ENCODE measurements at regions not wholly inside any gene's neighbourhood (a gene's known extent, or its start where the extent isn't known, plus 50 kb on each side); places are given as distances from the start of the nearest gene placed in this dataset.

GRCh38 chr4:43379016-43379415, 486.5 kb downstream of the GRXCR1 start:
- no peak overlapping the region for H3K4me3 ChIP-seq (ENCODE audit: low read depth, low read length)
- DNase-seq (ENCODE audit: low read depth): no peak
- TF ChIP-seq, protein P1, sequence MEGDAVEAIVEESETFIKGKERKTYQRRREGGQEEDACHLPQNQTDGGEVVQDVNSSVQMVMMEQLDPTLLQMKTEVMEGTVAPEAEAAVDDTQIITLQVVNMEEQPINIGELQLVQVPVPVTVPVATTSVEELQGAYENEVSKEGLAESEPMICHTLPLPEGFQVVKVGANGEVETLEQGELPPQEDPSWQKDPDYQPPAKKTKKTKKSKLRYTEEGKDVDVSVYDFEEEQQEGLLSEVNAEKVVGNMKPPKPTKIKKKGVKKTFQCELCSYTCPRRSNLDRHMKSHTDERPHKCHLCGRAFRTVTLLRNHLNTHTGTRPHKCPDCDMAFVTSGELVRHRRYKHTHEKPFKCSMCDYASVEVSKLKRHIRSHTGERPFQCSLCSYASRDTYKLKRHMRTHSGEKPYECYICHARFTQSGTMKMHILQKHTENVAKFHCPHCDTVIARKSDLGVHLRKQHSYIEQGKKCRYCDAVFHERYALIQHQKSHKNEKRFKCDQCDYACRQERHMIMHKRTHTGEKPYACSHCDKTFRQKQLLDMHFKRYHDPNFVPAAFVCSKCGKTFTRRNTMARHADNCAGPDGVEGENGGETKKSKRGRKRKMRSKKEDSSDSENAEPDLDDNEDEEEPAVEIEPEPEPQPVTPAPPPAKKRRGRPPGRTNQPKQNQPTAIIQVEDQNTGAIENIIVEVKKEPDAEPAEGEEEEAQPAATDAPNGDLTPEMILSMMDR (IDR thresholded peaks at IDR 0.05; ENCODE audit: low read depth, low read length, missing control alignments): no peak

GRCh38 chr4:43380093-43380492, 487.6 kb downstream of the GRXCR1 start:
- H3K4me3 ChIP-seq (ENCODE audit: low read depth, low read length): no peak overlapping the region

DNA sequence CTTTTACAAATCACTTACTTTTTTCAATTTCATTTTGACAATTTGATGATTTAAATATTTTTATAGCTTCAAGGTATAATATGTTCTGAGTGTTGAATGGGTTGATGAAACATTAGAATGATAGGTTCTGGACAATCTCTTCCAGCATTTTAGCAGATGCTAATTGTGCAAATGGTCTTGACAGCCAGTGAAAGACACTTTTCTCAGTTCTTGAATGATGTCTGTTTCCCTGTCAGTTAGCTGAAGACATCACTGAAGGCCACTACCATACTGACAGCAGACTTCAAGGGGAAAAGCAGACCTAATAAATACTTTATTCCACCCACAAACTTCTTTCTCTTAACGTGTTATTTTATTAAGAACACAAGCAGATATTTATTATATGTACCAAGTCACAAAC, 498.6 kb downstream of the GRXCR1 start:
- TF ChIP-seq, protein P1 (IDR thresholded peaks at IDR 0.05; ENCODE audit: low read depth, low read length, missing control alignments): no peak

More at GRCh38 chr4:43380093-43380492, 487.6 kb downstream of the GRXCR1 start:
- no peak for DNase-seq (ENCODE audit: low read depth)
- TF ChIP-seq, protein P1 (IDR thresholded peaks at IDR 0.05; ENCODE audit: low read depth, low read length, missing control alignments): no peak

GRCh38 chr4:43394976-43395375, 502.5 kb downstream of the GRXCR1 start:
- TF ChIP-seq, protein P1 (IDR thresholded peaks at IDR 0.05; ENCODE audit: low read depth, low read length, missing control alignments): no peak
- no peak overlapping the region for H3K4me3 ChIP-seq (ENCODE audit: low read depth, low read length)
- no peak for DNase-seq (ENCODE audit: low read depth)

More for the DNA sequence above, 498.6 kb downstream of the GRXCR1 start:
- H3K4me3 ChIP-seq (ENCODE audit: low read depth, low read length): no peak overlapping the region
- DNase-seq (ENCODE audit: low read depth): no peak

- TF ChIP-seq, protein P1 (IDR thresholded peaks at IDR 0.05; ENCODE audit: low read depth, low read length, missing control alignments): no peak
- no peak overlapping the region for H3K4me3 ChIP-seq (ENCODE audit: low read depth, low read length)
- no peak for DNase-seq (ENCODE audit: low read depth)
Measured at GRCh38 chr4:43399726-43400125, 507.2 kb downstream of the GRXCR1 start.

DNA sequence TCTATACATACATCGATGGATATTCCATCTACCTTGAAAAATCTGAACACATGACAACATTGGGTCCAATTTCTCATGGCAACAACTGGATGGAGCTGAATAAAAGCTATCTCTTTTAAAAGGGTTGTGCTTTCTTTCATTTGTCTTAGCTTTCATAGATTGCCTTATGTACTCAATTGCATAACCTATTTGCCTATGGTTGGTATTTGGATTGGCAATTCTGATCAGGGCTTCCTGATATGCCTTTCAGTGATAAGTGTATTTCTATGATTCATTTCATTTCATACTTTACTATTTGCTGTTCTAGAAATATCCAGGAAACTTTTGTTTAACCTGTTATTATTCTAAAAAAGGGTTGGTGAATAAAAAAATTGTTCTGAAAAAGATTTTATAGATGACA, 509.9 kb downstream of the GRXCR1 start:
- no peak for DNase-seq (ENCODE audit: low read depth)
- H3K4me3 ChIP-seq (ENCODE audit: low read depth, low read length): no peak overlapping the region
- TF ChIP-seq, protein P1 (IDR thresholded peaks at IDR 0.05; ENCODE audit: low read depth, low read length, missing control alignments): no peak

DNA sequence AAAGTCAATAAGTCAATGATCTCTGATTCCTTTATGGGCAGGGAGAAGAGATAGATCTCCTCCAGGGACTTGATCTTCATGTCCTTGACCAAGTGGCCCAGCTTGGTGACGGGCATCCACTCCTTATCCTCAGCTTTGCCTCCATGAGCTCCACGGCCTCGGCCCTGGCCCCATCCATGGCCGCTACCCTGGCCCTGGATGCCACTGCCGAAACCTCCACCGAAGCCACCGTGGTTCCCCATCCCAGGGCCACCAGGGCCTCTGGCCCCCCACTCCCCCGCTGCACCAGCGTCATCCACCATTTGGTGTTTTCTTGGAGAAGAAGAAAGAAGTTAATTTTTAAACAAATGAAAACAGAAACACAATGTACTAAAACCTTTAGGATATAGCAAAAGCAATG, 518.1 kb downstream of the GRXCR1 start:
- no peak overlapping the region for H3K4me3 ChIP-seq (ENCODE audit: low read depth, low read length)
- TF ChIP-seq, protein P1 (IDR thresholded peaks at IDR 0.05; ENCODE audit: low read depth, low read length, missing control alignments): no peak

More for the DNA sequence above, 518.1 kb downstream of the GRXCR1 start:
- DNase-seq (ENCODE audit: low read depth): no peak

Measured in GM12864 (cell line).